ENCODE measurements at regions not wholly inside any gene's neighbourhood (a gene's known extent, or its start where the extent isn't known, plus 50 kb on each side); places are given as distances from the start of the nearest gene placed in this dataset.

- TF ChIP-seq CTCF (IDR thresholded peaks at IDR 0.05) (no peak), EP300 (IDR thresholded peaks at IDR 0.05) (no peak)
These were observed 246.1 kb upstream of the AFDN start for GRCh38 chr6:167580619-167580911.

All from suprapubic skin (tissue), 3 donors.